PC-9 (cell line): ENCODE measurements at regions not wholly inside any gene's neighbourhood (a gene's known extent, or its start where the extent isn't known, plus 50 kb on each side); places are given as distances from the start of the nearest gene placed in this dataset.

Experiments
- BruUV-seq: library from RNA; stranded (reverse); fragments of 400-500 nt; replicated peaks from 2 replicates; lab custom pipeline; 2021; lab: Mats Ljungman, UMichigan
- CTCF ChIA-PET: fragments of 300-600 bp; sonication (Branson Sonifier 250); formaldehyde crosslinking; loops from one replicate; lab custom pipeline; 2022; ENCODE audit warnings: antibody characterized with exemption; lab: Charles Lee
- POLR2A ChIA-PET: fragments of 300-600 bp; sonication (Branson Sonifier 250); formaldehyde crosslinking; loops from one replicate; lab custom pipeline; 2022; ENCODE audit warnings: antibody characterized with exemption; ENCODE audit not compliant: unreplicated experiment; lab: Charles Lee
- DNase-seq, 2 experiments: peaks; one replicate each; pipeline versions ENCODE4 v3.0.0 to v3.0.0-alpha.2; 2015 to 2022; ENCODE audit warnings: mixed read lengths in 1 of 2
- H2AFZ ChIP-seq: fragments of 200-600 bp; sonication (generic); 2 replicates; pipeline ENCODE4 v1.8.1; 2017; ENCODE audit warnings: antibody characterized with exemption
- H3F3A ChIP-seq: fragments of 200-600 bp; sonication (generic); 2 replicates; pipeline ENCODE4 v1.8.1; 2017; ENCODE audit warnings: antibody characterized with exemption, mild to moderate bottlenecking, low read depth; ENCODE audit not compliant: insufficient read depth
- H3K27ac ChIP-seq: fragments of 200-600 bp; sonication (generic); 2 replicates; pipeline ENCODE4 v1.6.1; 2016; ENCODE audit warnings: mixed run types
- H3K27me3 ChIP-seq: fragments of 200-600 bp; sonication (generic); 2 replicates; pipeline ENCODE4 v1.6.1; 2016; ENCODE audit warnings: low read depth, mixed run types; ENCODE audit not compliant: insufficient read depth
- H3K36me3 ChIP-seq: fragments of 200-600 bp; sonication (generic); 2 replicates; pipeline ENCODE4 v1.6.1; 2016; ENCODE audit warnings: low read depth, mixed run types
- H3K4me1 ChIP-seq: fragments of 200-600 bp; sonication (generic); replicated peaks from 2 replicates; pipeline ENCODE4 v1.6.1; 2016; ENCODE audit warnings: mixed run types; ENCODE audit not compliant: insufficient read depth
- H3K4me2 ChIP-seq: fragments of 200-600 bp; sonication (generic); 2 replicates; pipeline ENCODE4 v1.6.1; 2017; ENCODE audit warnings: mixed run types
- H3K4me3 ChIP-seq: fragments of 200-600 bp; sonication (generic); 2 replicates; pipeline ENCODE4 v1.6.1; 2016; ENCODE audit warnings: mixed run types
- H3K79me2 ChIP-seq: fragments of 200-600 bp; sonication (generic); 2 replicates; pipeline ENCODE4 v1.6.1; 2017; ENCODE audit warnings: low read depth, mixed run types
- H3K9me2 ChIP-seq: fragments of 200-600 bp; sonication (generic); 2 replicates; pipeline ENCODE4 v1.8.1; 2017; ENCODE audit warnings: mild to moderate bottlenecking; ENCODE audit not compliant: insufficient read depth
- H3K9me3 ChIP-seq: fragments of 200-600 bp; sonication (generic); 2 replicates; pipeline ENCODE4 v1.8.1; 2016; ENCODE audit warnings: low read depth; ENCODE audit not compliant: insufficient read depth
- H4K20me1 ChIP-seq: fragments of 200-600 bp; sonication (generic); 2 replicates; pipeline ENCODE4 v1.8.1; 2017; ENCODE audit not compliant: insufficient read depth
- CTCF ChIP-seq: fragments of 200-600 bp; sonication (generic); conservative IDR thresholded peaks from 2 replicates; pipeline ENCODE4 v1.6.1; 2017; ENCODE audit warnings: mixed run types, antibody characterized with exemption, mild to moderate bottlenecking, moderate library complexity
- EZH2 ChIP-seq: fragments of 200-600 bp; sonication (generic); IDR thresholded peaks from 2 replicates; pipeline ENCODE4 v1.8.0; 2017; ENCODE audit warnings: antibody characterized with exemption, low read depth
- intact Hi-C: fragments of 100-400 bp; cut with micrococcal nuclease; formaldehyde crosslinking; loops from one replicate; pipeline ENCODE4 v1.10.0; 2022; ENCODE audit not compliant: unreplicated experiment

DNA sequence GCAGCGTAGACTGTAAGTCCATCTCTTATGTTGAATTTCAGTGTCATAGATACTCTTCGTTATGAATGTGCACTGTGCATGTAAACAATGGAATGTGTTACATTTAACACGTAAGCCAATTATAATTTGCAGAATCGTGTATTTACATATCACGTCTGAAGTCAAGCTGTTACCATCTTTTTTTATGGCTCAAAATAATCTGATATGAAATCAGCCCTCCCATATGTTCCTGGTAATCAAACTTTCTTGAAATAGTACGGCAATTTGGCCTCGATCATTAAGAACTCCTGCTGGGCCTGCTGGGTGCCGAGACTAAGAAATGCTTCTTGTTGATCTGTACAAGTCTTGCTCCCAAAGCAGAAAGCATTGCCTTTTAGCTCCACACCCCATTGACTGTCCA, 89.6 kb upstream of the DOK5 start:
- intact Hi-C loops = loop anchor here (10.0 kb wide), 1 partner anchor 161 kb away; no protein-coding TSS in a partner anchor
- Histone ChIP-seq H3K4me3 (no peak overlapping the region), H4K20me1 (no peaks in the 10 kb centered on the region), H2AFZ (no peak overlapping the region), H3K27me3 (no peaks in the 10 kb centered on the region), H3K4me1 (peaks cover 3% of the 10 kb centered on the region; the same call in 1 of the 2 replicates), H3K27ac (no peak overlapping the region), H3K4me2 (no peak overlapping the region), H3K9me3 (no peaks in the 10 kb centered on the region), H3F3A (no peaks in the 10 kb centered on the region), H3K9me2 (no peaks in the 10 kb centered on the region), H3K36me3 (no peaks in the 10 kb centered on the region), H3K79me2 (no peaks in the 10 kb centered on the region)
- no peak for DNase-seq
- ChIA-PET CTCF (no interaction called here), POLR2A (no interaction called here)
- TF ChIP-seq CTCF (no peak), EZH2 (no peak)
- BruUV-seq = no TSS peak

DNA sequence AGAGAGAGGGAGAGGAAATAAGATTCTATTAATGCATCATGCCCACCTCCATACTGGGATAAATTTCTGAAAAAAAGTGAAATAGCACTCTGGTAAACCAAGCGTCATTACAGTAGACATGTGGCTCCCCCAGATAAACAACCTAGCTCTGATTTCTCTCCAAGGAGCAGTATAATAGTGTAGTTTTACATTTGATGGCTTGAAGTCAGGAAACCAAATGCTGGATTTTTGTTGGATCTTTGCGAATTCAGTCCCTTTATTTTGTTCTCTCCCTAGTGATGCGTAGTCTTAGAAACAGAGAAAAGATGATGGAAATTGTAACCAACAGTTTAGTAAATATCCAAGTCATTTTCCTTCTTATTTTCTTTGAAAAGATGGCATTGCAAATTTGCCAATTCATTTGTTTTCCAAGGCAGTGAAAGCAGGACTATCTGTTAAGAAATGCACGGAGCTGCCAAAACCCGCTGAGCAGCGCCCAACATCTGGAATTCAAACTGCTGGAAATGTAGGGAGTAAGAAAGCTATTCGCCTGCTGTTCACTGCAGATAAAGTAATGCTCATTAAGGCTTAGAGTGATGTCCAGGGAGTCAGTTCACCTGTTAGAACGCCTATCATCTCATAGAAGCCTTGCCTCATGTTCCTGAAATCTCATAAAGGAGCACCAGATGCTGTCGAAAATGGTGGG, 85.7 kb upstream of the DOK5 start:
- TF ChIP-seq CTCF = no peak
- no peak for TF ChIP-seq EZH2
- H3K4me1 ChIP-seq = no peaks in the 10 kb centered on the region
- H3K4me2 ChIP-seq = no peak overlapping the region
- BruUV-seq = no TSS peak
- H3K79me2 ChIP-seq = no peaks in the 10 kb centered on the region
- H3K4me3 ChIP-seq = no peak overlapping the region
- H3K9me3 ChIP-seq = no peaks in the 10 kb centered on the region
- CTCF ChIA-PET = no interaction called here
- POLR2A ChIA-PET = no interaction called here
- no peak overlapping the region for H3K27ac ChIP-seq
- no peak for DNase-seq
- no peaks in the 10 kb centered on the region for H3K36me3 ChIP-seq
- H2AFZ ChIP-seq = no peak overlapping the region
- H3K27me3 ChIP-seq = no peaks in the 10 kb centered on the region
- no peaks in the 10 kb centered on the region for H3K9me2 ChIP-seq
- intact Hi-C loops = loop anchor here (10.0 kb wide), 1 partner anchor 165 kb away; no protein-coding TSS in a partner anchor
- no peaks in the 10 kb centered on the region for H3F3A ChIP-seq
- H4K20me1 ChIP-seq = no peaks in the 10 kb centered on the region

DNA sequence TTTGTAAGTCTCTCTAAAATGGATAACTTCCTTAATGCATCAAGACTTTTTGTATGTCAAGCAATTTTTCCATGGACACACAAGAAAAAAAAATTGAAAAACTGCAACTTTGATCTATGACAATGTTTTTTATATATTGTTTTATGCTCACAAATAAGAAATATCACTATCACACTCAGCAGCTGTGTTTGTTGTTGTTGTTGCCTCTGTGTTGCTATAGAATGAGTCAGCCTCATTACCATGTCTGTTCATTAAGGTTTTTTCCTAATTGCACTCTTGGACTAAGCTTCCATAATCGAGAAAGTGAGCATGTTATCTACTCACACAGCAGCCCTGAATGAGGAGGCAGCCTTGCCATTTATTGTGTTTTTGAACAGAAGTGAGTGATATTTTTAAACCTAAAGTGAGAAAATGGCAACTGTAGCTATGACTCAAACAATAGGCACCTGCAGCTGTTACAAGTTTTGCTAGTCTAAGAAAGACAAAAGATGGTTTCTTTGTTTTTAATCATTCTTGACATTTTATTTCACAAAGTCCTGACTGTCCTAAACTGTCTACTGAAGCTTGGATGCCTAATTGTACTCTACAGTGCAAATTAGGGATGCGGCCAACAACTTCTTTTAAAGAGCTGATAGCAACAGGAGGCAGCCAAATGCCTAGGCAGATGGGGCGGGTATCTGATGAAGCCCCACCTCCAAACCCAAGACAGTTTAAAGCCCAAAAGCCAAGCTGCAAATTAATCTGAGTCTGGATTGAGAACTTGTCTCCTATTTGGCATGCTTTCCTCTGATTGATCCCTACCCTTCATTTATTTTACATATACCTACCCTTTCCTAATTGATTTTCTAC, 77.9 kb upstream of the DOK5 start:
- no peaks in the 10 kb centered on the region for H3K4me1 ChIP-seq
- DNase-seq = no peak
- H4K20me1 ChIP-seq = no peaks in the 10 kb centered on the region
- no peak overlapping the region for H3K27ac ChIP-seq
- no peaks in the 10 kb centered on the region for H3K79me2 ChIP-seq
- CTCF ChIA-PET = no interaction called here
- BruUV-seq = no TSS peak
- no peak overlapping the region for H3K4me3 ChIP-seq
- POLR2A ChIA-PET = no interaction called here
- no peak overlapping the region for H2AFZ ChIP-seq
- no peaks in the 10 kb centered on the region for H3K27me3 ChIP-seq
- no peaks in the 10 kb centered on the region for H3K9me3 ChIP-seq
- intact Hi-C loops = no loop called here
- no peak for TF ChIP-seq CTCF
- TF ChIP-seq EZH2 = no peak
- H3K9me2 ChIP-seq = no peaks in the 10 kb centered on the region
- no peaks in the 10 kb centered on the region; the same call in 1 of the 2 replicates for H3F3A ChIP-seq
- H3K36me3 ChIP-seq = no peaks in the 10 kb centered on the region
- H3K4me2 ChIP-seq = no peak overlapping the region
